Spleen (tissue), 11 donors: ENCODE measurements at regions not wholly inside any gene's neighbourhood (a gene's known extent, or its start where the extent isn't known, plus 50 kb on each side); places are given as distances from the start of the nearest gene placed in this dataset.

Source experiments
- DNase-seq: peaks from one replicate; pipeline ENCODE4 v3.0.0-alpha.2; 2020
- H3K27ac ChIP-seq, 8 donors: fragments of 200-600 bp; sonication (generic) in 7 of 8; 1 replicate in 4 of 8; 2 replicates in 4 of 8; pipeline versions ENCODE4 v1.5.0 to v1.8.0; 2016 to 2021; ENCODE audit warnings: inconsistent platforms in 4 of 8, mild to moderate bottlenecking in 4 of 8, moderate library complexity in 1 of 8
- H3K27me3 ChIP-seq, 7 donors: fragments of 200-600 bp; sonication (generic) in 6 of 7; replicated peaks in 1 of 7; 1 replicate in 4 of 7; 2 replicates in 3 of 7; pipeline versions ENCODE4 v1.5.0 to v1.8.0; 2016 to 2021; ENCODE audit warnings: inconsistent platforms in 3 of 7, mild to moderate bottlenecking in 1 of 7
- H3K36me3 ChIP-seq, 6 donors: fragments of 200-600 bp; sonication (generic) in 5 of 6; 1 replicate in 4 of 6; 2 replicates in 2 of 6; pipeline versions ENCODE4 v1.5.0 to v1.8.0; 2016 to 2021; ENCODE audit warnings: inconsistent platforms in 2 of 6
- H3K4me1 ChIP-seq, 6 donors: fragments of 200-600 bp; sonication (generic) in 5 of 6; 1 replicate in 3 of 6; 2 replicates in 3 of 6; pipeline versions ENCODE4 v1.5.0 to v1.8.0; 2016 to 2021; ENCODE audit warnings: inconsistent platforms in 3 of 6
- H3K4me3 ChIP-seq, 8 donors: fragments of 200-600 bp; sonication (generic) in 7 of 8; 1 replicate in 4 of 8; 2 replicates in 4 of 8; pipeline versions ENCODE4 v1.5.0 to v1.8.0; 2016 to 2021; ENCODE audit warnings: inconsistent platforms in 4 of 8, mild to moderate bottlenecking in 4 of 8, moderate library complexity in 2 of 8
- H3K9me3 ChIP-seq, 8 donors: fragments of 200-600 bp; sonication (generic) in 7 of 8; 1 replicate in 4 of 8; 2 replicates in 4 of 8; pipeline versions ENCODE4 v1.5.0 to v1.8.0; 2016 to 2021; ENCODE audit warnings: inconsistent platforms in 4 of 8
- CTCF ChIP-seq, 11 experiments: fragments of 200-600 bp in 7 of 11; fragments of 450-650 bp in 4 of 11; sonication (generic) in 4 of 11; IDR thresholded peaks in 8 of 11; conservative IDR thresholded peaks in 3 of 11; 1 replicate in 7 of 11; 2 replicates in 4 of 11; pipeline versions ENCODE4 v1.4.0 to v1.8.0; 2016 to 2021; ENCODE audit warnings: antibody characterized with exemption in 11 of 11, inconsistent platforms in 4 of 11, mild to moderate bottlenecking in 1 of 11
- POLR2A ChIP-seq, 3 donors: fragments of 450-650 bp; IDR thresholded peaks; one replicate each; pipeline ENCODE4 v1.5.1; 2017; ENCODE audit warnings: antibody characterized with exemption in 3 of 3, mild to moderate bottlenecking in 1 of 3
- POLR2AphosphoS5 ChIP-seq, 3 donors: sonication (generic); formaldehyde crosslinking; IDR thresholded peaks; one replicate each; pipeline ENCODE4 v1.5.1; 2017; ENCODE audit warnings: antibody characterized with exemption in 3 of 3
- WGBS, 5 donors: extraction: QIAGEN DNeasy Blood & Tissue Kit in 3 of 5; methylation state at CpG; one replicate each; pipeline versions ENCODE4 v1.1.5 to v1.1.7; 2013 to 2018; 5-methylcytosine and 5-hydroxymethylcytosine counted together
- intact Hi-C: fragments of 100-400 bp; cut with DNase I; formaldehyde crosslinking; loops from one replicate; pipeline ENCODE4 v1.15.0; 2023; ENCODE audit warnings: low total_unique reads
- donor health status: healthy with polysubstance abuse.
- donor health status: DM: no; HTN: no; CAD: no; lungs with moderate emphysema.
- donor health status: DM: no; HTN: no; CAD: no.
- donor health status: Bipolar disorder and iron deficiency.
- donor health status: healthy.
- donor health status: DM: no; HTN: no; CAD: no.
- donor health status: DM: yes; HTN: yes; CAD: no.

DNA sequence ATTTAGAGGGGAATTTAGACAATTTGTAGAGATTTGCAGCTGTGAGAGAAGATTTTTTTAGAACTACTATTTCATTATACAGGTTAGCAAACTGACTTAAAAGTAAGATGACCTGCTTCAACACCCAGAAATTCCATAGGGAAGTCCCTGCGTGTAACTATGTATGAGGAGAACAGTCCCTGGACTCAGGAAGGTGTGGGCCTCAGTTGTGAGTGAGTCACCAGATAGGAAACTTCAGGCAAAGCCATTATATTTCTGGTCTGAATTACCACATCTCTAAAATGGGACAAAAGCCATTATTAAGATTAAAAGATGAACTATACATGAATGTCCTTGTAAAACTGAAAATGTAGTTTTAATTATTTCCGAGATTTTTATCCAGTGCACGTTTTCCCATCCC lies 488.3 kb upstream of the GOLIM4 start:
- intact Hi-C loops = no loop called here
- WGBS, 5 donors = 65 to 82% (median 70%) methylated on average over 3 of the region's 3 CpGs
- H3K27me3 ChIP-seq = no peaks in the 10 kb centered on the region
- H3K9me3 ChIP-seq = no peaks in the 10 kb centered on the region
- no peak for DNase-seq
- H3K4me1 ChIP-seq = no peaks in the 10 kb centered on the region
- TF ChIP-seq POLR2A (IDR thresholded peaks at IDR 0.05) (no peak), CTCF (IDR thresholded peaks at IDR 0.05 in 8 of 11, conservative IDR thresholded peaks at IDR 0.05 in 3 of 11) (no peak), POLR2AphosphoS5 (IDR thresholded peaks at IDR 0.05) (no peak)
- no peak overlapping the region for H3K4me3 ChIP-seq
- no peak overlapping the region for H3K27ac ChIP-seq
- no peaks in the 10 kb centered on the region for H3K36me3 ChIP-seq

- Histone ChIP-seq H3K27ac (no peak overlapping the region), H3K36me3 (no peaks in the 10 kb centered on the region), H3K4me1 (no peaks in the 10 kb centered on the region), H3K9me3 (no peaks in the 10 kb centered on the region), H3K27me3 (no peaks in the 10 kb centered on the region), H3K4me3 (no peak overlapping the region)
- TF ChIP-seq POLR2A (IDR thresholded peaks at IDR 0.05) (no peak), POLR2AphosphoS5 (IDR thresholded peaks at IDR 0.05) (no peak), CTCF (IDR thresholded peaks at IDR 0.05 in 8 of 11, conservative IDR thresholded peaks at IDR 0.05 in 3 of 11) (no peak)
- intact Hi-C loops = no loop called here
- DNase-seq = no peak
Measured at GRCh38 chr3:168582503-168582902, 486.8 kb upstream of the GOLIM4 start.

DNA sequence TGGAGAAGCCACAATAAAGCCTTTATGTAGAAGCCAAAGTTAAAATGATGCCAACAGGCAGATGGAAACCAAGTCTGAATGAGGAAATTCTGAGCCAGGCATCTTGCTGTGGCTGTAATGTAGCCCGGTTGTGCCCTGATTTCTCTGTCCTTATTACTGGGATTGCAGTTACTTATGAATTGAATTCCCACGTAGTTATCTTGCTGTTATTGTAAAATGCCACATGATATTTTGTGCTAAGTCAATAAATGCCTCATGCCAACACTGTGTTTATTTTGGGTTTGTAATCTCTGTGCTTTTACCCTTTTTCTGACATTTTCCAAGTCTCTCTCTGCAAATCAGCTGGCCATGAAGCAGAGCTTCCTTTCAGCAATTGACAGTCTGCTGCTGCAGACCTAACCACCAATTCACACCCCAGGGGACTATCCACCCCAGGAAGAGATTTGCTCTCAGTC lies 486.1 kb upstream of the GOLIM4 start:
- no peak overlapping the region for H3K27ac ChIP-seq

DNA sequence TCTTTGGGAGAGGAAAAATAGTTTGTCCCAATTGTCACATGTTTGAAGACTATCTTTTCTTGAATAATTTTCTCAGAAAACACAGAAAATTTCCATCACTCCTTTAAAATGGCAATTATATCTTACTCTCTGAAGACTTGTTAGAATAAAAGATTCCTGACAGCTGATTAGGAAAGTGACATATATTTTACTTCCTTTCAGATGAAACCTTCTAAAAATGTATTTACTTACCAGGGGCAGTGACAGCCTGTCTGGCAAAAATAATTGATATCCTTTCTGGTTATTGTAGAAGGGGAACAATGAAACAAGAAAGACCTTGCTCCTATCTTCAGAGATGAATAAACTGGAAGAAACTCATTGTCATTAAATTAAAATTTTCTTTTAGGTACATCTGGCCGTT lies 483.3 kb upstream of the GOLIM4 start:
- intact Hi-C loops = no loop called here
- no peaks in the 10 kb centered on the region for H3K36me3 ChIP-seq
- no peaks in the 10 kb centered on the region for H3K27me3 ChIP-seq
- TF ChIP-seq POLR2A (IDR thresholded peaks at IDR 0.05) (no peak), CTCF (IDR thresholded peaks at IDR 0.05 in 8 of 11, conservative IDR thresholded peaks at IDR 0.05 in 3 of 11) (no peak), POLR2AphosphoS5 (IDR thresholded peaks at IDR 0.05) (no peak)
- no peak overlapping the region for H3K4me3 ChIP-seq
- DNase-seq = no peak
- 37 to 50% (median 44%) methylated on average over 1 of the region's 1 CpG for WGBS, 5 donors
- H3K27ac ChIP-seq = no peak overlapping the region
- H3K4me1 ChIP-seq = no peaks in the 10 kb centered on the region
- H3K9me3 ChIP-seq = no peaks in the 10 kb centered on the region

More for the DNA sequence above, 486.1 kb upstream of the GOLIM4 start:
- intact Hi-C loops = no loop called here
- H3K4me3 ChIP-seq = no peak overlapping the region
- H3K9me3 ChIP-seq = no peaks in the 10 kb centered on the region
- H3K36me3 ChIP-seq = no peaks in the 10 kb centered on the region
- no peak for DNase-seq
- TF ChIP-seq POLR2A (IDR thresholded peaks at IDR 0.05) (no peak), POLR2AphosphoS5 (IDR thresholded peaks at IDR 0.05) (no peak), CTCF (IDR thresholded peaks at IDR 0.05 in 8 of 11, conservative IDR thresholded peaks at IDR 0.05 in 3 of 11) (no peak)
- 51 to 77% (median 66%) methylated on average over 2 of the region's 2 CpGs for WGBS, 5 donors
- no peaks in the 10 kb centered on the region for H3K27me3 ChIP-seq
- H3K4me1 ChIP-seq = no peaks in the 10 kb centered on the region
